ENCODE measurements at regions not wholly inside any gene's neighbourhood (a gene's known extent, or its start where the extent isn't known, plus 50 kb on each side); places are given as distances from the start of the nearest gene placed in this dataset.

DNA sequence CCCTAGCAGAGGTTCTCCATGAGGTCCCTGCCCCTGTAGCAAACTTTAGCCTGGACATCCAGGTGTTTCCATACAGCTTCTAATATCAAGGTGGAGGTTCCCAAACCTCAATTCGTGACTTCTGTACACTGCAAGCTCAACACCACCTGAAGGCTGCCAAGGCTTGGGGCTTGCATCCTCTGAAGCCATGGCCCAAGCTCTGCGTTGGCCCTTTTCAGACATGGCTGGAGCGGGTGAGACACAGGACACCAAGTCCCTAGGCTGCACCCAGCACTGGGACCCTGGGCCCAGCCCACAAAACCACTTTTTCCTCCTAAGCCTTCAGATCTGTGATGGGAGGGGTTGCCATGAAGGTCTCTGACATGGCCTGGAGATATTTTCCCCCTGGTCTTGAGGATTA, 1292.0 kb downstream of the CDH8 start:
- TF ChIP-seq GATA2 (IDR thresholded peaks at IDR 0.05; ENCODE audit: low read depth, low read length), result no peak
- no peak for TF ChIP-seq GATA3 (IDR thresholded peaks at IDR 0.05; ENCODE audit: low read depth, low read length)

All from SH-SY5Y (cell line).